ENCODE measurements at regions not wholly inside any gene's neighbourhood (a gene's known extent, or its start where the extent isn't known, plus 50 kb on each side); places are given as distances from the start of the nearest gene placed in this dataset.

GRCh38 chr2:211225784-211226183 is 669.4 kb downstream of the CPS1 start:
- TF ChIP-seq SP1 (IDR thresholded peaks at IDR 0.05) = no peak
- no peak for TF ChIP-seq CTBP1 (IDR thresholded peaks at IDR 0.05; ENCODE audit: borderline replicate concordance)
- no peak for TF ChIP-seq TARDBP (IDR thresholded peaks at IDR 0.05)
- no peak for TF ChIP-seq ZNF384 (IDR thresholded peaks at IDR 0.05)
- no peak for TF ChIP-seq FOXM1 (IDR thresholded peaks at IDR 0.05; ENCODE audit: borderline replicate concordance)
- no peak for TF ChIP-seq BHLHE40 (IDR thresholded peaks at IDR 0.05; ENCODE audit: borderline replicate concordance)
- no peak for TF ChIP-seq FOXK2 (IDR thresholded peaks at IDR 0.05)
- TF ChIP-seq LEF1 (IDR thresholded peaks at IDR 0.05; ENCODE audit: borderline replicate concordance) = no peak
- no peak for TF ChIP-seq FOXA1 (IDR thresholded peaks at IDR 0.05)
- TF ChIP-seq ARNT (IDR thresholded peaks at IDR 0.05) = no peak
- TF ChIP-seq, protein P1, sequence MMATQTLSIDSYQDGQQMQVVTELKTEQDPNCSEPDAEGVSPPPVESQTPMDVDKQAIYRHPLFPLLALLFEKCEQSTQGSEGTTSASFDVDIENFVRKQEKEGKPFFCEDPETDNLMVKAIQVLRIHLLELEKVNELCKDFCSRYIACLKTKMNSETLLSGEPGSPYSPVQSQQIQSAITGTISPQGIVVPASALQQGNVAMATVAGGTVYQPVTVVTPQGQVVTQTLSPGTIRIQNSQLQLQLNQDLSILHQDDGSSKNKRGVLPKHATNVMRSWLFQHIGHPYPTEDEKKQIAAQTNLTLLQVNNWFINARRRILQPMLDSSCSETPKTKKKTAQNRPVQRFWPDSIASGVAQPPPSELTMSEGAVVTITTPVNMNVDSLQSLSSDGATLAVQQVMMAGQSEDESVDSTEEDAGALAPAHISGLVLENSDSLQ (IDR thresholded peaks at IDR 0.05) = no peak
- TF ChIP-seq HDGF (IDR thresholded peaks at IDR 0.05; ENCODE audit: borderline replicate concordance) = no peak
